ENCODE measurements at regions not wholly inside any gene's neighbourhood (a gene's known extent, or its start where the extent isn't known, plus 50 kb on each side); places are given as distances from the start of the nearest gene placed in this dataset.

DNA sequence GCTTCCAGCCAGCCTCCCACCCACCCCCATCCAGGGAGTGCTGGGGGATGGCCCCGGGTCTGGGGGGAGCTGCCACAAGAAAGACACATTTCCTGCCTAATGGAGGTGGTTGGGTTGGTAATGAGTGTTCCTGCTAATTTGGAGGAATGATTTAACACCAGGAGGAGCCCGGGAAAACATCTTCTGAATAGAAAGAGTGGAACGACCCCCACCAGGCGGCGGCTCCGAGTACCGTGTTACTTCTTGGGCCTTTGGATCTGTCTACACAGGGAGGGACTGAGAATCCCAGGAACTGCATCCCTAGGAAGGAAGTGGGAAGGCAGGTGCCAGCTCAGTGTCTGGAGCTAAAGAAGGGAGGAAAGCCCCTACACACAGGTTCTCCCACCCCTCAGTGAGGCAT is 64.6 kb downstream of the TSPAN17 start:
- DNase-seq: no peak
- Mint-ChIP-seq H3K27ac (no peak overlapping the region), H3K36me3 (ENCODE audit: low read depth) (no peaks in the 10 kb centered on the region), H3K4me3 (no peak overlapping the region), H3K27me3 (peaks cover 17% of the 10 kb centered on the region), H3K9me3 (no peaks in the 10 kb centered on the region), H3K4me1 (no peaks in the 10 kb centered on the region)
- ChIA-PET POLR2A (no interaction called here), CTCF (interaction anchor here (0.6 kb wide), 1 partner anchor 1146 kb away, joined by 5 read pairs; no protein-coding TSS in a partner anchor)

- peaks cover 22% of the 10 kb centered on the region for H3K27me3 Mint-ChIP-seq
- H3K4me3 Mint-ChIP-seq: no peak overlapping the region
- no peaks in the 10 kb centered on the region for H3K4me1 Mint-ChIP-seq
- ChIA-PET CTCF (interaction anchor here (0.6 to 2.3 kb wide), 3 partner anchors 12 to 1147 kb away, joined by 3 to 6 read pairs (median 5); no protein-coding TSS in a partner anchor), POLR2A (no interaction called here)
- no peaks in the 10 kb centered on the region for H3K36me3 Mint-ChIP-seq (ENCODE audit: low read depth)
- H3K9me3 Mint-ChIP-seq: no peaks in the 10 kb centered on the region
- no peak overlapping the region for H3K27ac Mint-ChIP-seq
- no peak for DNase-seq
Observed at GRCh38 chr5:176712546-176713304, 65.4 kb downstream of the TSPAN17 start.

DNA sequence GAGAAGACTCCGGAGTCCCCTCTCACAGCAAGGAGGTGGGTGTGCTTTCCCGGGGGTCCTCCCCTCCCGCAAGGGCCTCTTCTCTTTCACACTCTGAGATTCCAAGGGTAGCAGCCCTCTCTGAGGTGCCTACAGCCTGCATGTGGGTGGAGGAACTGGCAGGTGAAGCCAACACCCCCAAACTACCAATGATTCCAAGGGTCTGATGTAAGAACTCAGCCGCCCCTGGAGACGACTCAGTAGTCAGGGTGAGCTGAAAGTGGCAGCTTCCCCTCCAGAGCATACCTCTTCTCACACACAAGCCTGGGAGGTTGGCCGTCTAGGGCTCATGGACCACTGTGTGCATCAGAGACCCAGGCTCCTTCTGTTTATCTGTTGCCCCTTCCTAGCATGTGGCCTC is 66.1 kb downstream of the TSPAN17 start:
- Mint-ChIP-seq H3K36me3 (ENCODE audit: low read depth) (no peaks in the 10 kb centered on the region), H3K27ac (no peak overlapping the region), H3K4me3 (no peak overlapping the region), H3K9me3 (no peaks in the 10 kb centered on the region), H3K4me1 (no peaks in the 10 kb centered on the region), H3K27me3 (peaks cover 24% of the 10 kb centered on the region)
- no peak for DNase-seq
- ChIA-PET POLR2A (no interaction called here), CTCF (interaction anchor here (1.1 to 2.3 kb wide), 2 partner anchors 11 to 22 kb away, joined by 4 to 6 read pairs; no protein-coding TSS in a partner anchor)

DNA sequence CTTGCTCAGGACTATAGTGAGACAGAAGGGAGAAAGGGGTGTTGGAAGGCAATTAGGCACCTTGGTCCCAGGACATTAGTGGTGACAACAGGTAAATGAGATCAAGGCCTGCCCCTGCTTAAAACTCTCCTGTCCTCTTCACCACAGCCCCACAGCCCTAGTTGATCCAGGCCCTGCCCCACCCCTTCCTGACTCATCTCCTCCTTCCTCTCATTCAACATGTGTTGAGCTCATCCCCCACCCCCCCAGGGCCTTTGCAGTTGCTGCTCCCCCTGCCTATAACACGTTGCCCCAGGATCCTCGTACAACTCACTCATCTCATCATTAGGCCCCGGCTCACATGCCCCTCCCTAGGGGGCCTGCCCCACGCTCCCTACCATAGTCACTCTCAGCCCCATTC is 66.8 kb downstream of the TSPAN17 start:
- POLR2A ChIA-PET: no interaction called here

DNA sequence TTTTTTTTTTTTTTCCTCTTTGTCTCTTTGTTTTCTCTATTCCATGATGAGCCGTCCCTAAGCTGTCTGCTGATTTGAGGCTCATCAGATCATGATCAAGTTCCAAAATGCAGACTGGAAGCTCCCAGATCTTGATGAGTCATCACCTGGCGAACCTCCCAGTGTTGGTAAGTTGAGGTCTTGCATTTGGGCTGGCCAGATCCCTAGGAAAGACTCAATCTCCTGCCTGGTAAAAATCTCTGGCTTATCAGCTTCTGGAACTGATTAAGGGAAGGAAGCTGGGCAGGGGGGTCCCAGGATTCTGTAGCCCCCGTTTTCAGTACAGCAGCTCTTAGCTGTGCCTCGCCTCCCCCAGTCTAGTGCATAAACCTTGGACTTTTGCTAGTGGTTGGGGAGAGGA is 69.0 kb downstream of the TSPAN17 start:
- ChIA-PET POLR2A (no interaction called here), CTCF (interaction anchor here (1.0 to 2.2 kb wide), 2 partner anchors 56 to 154 kb away, joined by 3 to 6 read pairs; no protein-coding TSS in a partner anchor)
- no peaks in the 10 kb centered on the region for H3K4me1 Mint-ChIP-seq
- H3K9me3 Mint-ChIP-seq: no peaks in the 10 kb centered on the region
- peaks cover 36% of the 10 kb centered on the region for H3K27me3 Mint-ChIP-seq
- H3K27ac Mint-ChIP-seq: no peak overlapping the region
- H3K36me3 Mint-ChIP-seq (ENCODE audit: low read depth): no peaks in the 10 kb centered on the region
- DNase-seq: no peak
- no peak overlapping the region for H3K4me3 Mint-ChIP-seq

More for the DNA sequence above, 66.8 kb downstream of the TSPAN17 start:
- no peak for DNase-seq
- no peak overlapping the region for H3K4me3 Mint-ChIP-seq
- H3K27ac Mint-ChIP-seq: no peak overlapping the region
- H3K36me3 Mint-ChIP-seq (ENCODE audit: low read depth): no peaks in the 10 kb centered on the region
- CTCF ChIA-PET: interaction anchor here (1.1 to 2.3 kb wide), 2 partner anchors 11 to 23 kb away, joined by 4 to 6 read pairs; no protein-coding TSS in a partner anchor
- H3K27me3 Mint-ChIP-seq: peaks cover 30% of the 10 kb centered on the region
- no peaks in the 10 kb centered on the region for H3K4me1 Mint-ChIP-seq
- H3K9me3 Mint-ChIP-seq: no peaks in the 10 kb centered on the region

- Mint-ChIP-seq H3K4me3 (no peak overlapping the region), H3K27me3 (peaks cover 35% of the 10 kb centered on the region), H3K36me3 (ENCODE audit: low read depth) (no peaks in the 10 kb centered on the region), H3K9me3 (no peaks in the 10 kb centered on the region), H3K27ac (no peak overlapping the region), H3K4me1 (peaks cover 4% of the 10 kb centered on the region)
- POLR2A ChIA-PET: no interaction called here
- CTCF ChIA-PET: interaction anchor here (1.3 kb wide), 1 partner anchor 11 kb away, joined by 3 read pairs; no protein-coding TSS in a partner anchor
- DNase-seq: no peak
Observed at GRCh38 chr5:176719113-176719739, 71.9 kb downstream of the TSPAN17 start.

- Mint-ChIP-seq H3K36me3 (ENCODE audit: low read depth) (no peaks in the 10 kb centered on the region), H3K4me1 (peaks cover 4% of the 10 kb centered on the region), H3K9me3 (no peaks in the 10 kb centered on the region), H3K4me3 (no peak overlapping the region), H3K27me3 (peaks cover 46% of the 10 kb centered on the region), H3K27ac (no peak overlapping the region)
- ChIA-PET CTCF (no interaction called here), POLR2A (no interaction called here)
- DNase-seq: no peak
Observed at GRCh38 chr5:176721509-176721908, 74.2 kb downstream of the TSPAN17 start.

DNA sequence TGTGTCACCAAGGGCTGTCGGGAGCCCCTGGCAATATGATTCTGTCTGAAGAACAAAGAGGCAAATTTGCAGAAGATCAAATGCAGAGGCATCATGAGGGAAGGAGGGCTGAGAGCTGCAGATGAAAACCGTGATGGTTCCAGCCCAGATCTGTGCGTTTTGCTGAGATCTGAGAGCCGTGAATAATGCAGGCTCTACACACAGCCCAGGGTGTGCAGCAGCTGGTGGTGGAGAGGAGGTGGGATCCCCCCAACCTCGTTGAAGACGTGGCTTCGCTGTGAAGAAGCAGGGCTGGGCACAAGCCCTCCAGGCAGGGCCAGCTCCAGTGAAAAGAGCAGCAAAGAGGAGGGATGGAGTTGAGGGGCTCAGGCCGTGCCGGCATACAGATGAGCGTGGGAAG is 75.5 kb downstream of the TSPAN17 start:
- ChIA-PET POLR2A (no interaction called here), CTCF (interaction anchor here (0.6 kb wide), 1 partner anchor 1286 kb away, joined by 3 read pairs; no protein-coding TSS in a partner anchor)
- H3K36me3 Mint-ChIP-seq (ENCODE audit: low read depth): no peaks in the 10 kb centered on the region
- DNase-seq: no peak
- H3K4me3 Mint-ChIP-seq: no peak overlapping the region
- no peak overlapping the region for H3K27ac Mint-ChIP-seq
- H3K27me3 Mint-ChIP-seq: peaks cover 42% of the 10 kb centered on the region
- H3K4me1 Mint-ChIP-seq: peaks cover 4% of the 10 kb centered on the region
- H3K9me3 Mint-ChIP-seq: no peaks in the 10 kb centered on the region

- no peaks in the 10 kb centered on the region for H3K9me3 Mint-ChIP-seq
- no peak overlapping the region for H3K27ac Mint-ChIP-seq
- H3K4me3 Mint-ChIP-seq: no peak overlapping the region
- DNase-seq: no peak
- ChIA-PET POLR2A (no interaction called here), CTCF (no interaction called here)
- peaks cover 40% of the 10 kb centered on the region for H3K27me3 Mint-ChIP-seq
- peaks cover 4% of the 10 kb centered on the region for H3K4me1 Mint-ChIP-seq
- H3K36me3 Mint-ChIP-seq (ENCODE audit: low read depth): no peaks in the 10 kb centered on the region
Observed at GRCh38 chr5:176723440-176723839, 76.2 kb downstream of the TSPAN17 start.

- CTCF ChIA-PET: interaction anchor here (0.6 to 1.9 kb wide), 2 partner anchors 11 to 401 kb away, joined by 3 to 6 read pairs; no protein-coding TSS in a partner anchor
- no peak overlapping the region for H3K4me3 Mint-ChIP-seq
- H3K27me3 Mint-ChIP-seq: peaks cover 30% of the 10 kb centered on the region
- H3K27ac Mint-ChIP-seq: no peak overlapping the region
- POLR2A ChIA-PET: no interaction called here
- peaks cover 4% of the 10 kb centered on the region for H3K4me1 Mint-ChIP-seq
- no peaks in the 10 kb centered on the region for H3K9me3 Mint-ChIP-seq
- DNase-seq: no peak
- no peaks in the 10 kb centered on the region for H3K36me3 Mint-ChIP-seq (ENCODE audit: low read depth)
Observed at GRCh38 chr5:176724472-176724871, 77.2 kb downstream of the TSPAN17 start.

GRCh38 chr5:176725521-176726280 is 78.4 kb downstream of the TSPAN17 start:
- no peak for DNase-seq
- H3K4me3 Mint-ChIP-seq: no peak overlapping the region
- peaks cover 30% of the 10 kb centered on the region for H3K27me3 Mint-ChIP-seq
- ChIA-PET POLR2A (no interaction called here), CTCF (interaction anchor here (0.7 to 1.9 kb wide), 2 partner anchors 12 to 14 kb away, joined by 3 to 6 read pairs; no protein-coding TSS in a partner anchor)
- H3K4me1 Mint-ChIP-seq: peaks cover 4% of the 10 kb centered on the region
- no peaks in the 10 kb centered on the region for H3K9me3 Mint-ChIP-seq
- H3K27ac Mint-ChIP-seq: no peak overlapping the region
- no peaks in the 10 kb centered on the region for H3K36me3 Mint-ChIP-seq (ENCODE audit: low read depth)

DNA sequence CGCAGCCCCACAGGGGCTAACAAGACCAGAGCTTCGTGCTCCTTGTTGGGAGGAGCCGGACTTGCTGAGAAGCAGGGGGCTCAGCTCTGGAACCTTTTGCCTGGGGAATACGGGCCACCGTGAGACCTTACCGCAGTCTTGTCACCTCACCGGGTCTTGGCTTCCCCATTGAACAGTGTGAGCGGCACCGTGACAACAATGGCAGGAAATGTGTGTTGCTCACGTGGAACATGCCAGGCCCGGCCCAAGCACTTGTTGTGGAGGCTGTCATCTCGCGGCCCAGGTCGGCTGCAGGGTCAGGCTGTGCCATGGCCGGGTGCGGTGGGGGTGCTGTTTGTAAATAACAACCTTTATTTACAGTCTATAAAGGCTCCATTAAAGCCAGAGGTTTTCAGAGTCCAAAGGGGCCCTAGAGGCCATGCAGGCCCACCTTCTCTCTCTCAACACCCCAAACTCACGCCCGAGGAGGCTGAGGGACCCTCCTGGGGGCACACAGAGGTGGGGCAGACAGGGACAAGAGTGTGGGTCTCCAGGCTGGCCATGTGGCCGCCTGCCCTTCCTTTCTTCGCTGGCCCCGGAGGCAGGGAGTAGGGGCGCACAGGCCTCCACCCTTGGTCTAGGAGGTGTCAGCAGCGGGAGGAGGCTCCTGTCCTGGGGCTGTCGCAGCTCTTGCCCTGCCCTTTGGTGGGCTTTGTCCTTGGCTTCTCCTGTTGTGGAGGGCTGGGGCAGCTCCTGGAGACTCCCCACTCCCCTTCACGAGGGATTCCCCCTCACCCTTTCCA is 79.7 kb downstream of the TSPAN17 start:
- H3K9me3 Mint-ChIP-seq: no peaks in the 10 kb centered on the region

More for the DNA sequence above, 79.7 kb downstream of the TSPAN17 start:
- H3K27me3 Mint-ChIP-seq: peaks cover 26% of the 10 kb centered on the region
- no peak overlapping the region for H3K27ac Mint-ChIP-seq
- H3K36me3 Mint-ChIP-seq (ENCODE audit: low read depth): no peaks in the 10 kb centered on the region
- H3K4me3 Mint-ChIP-seq: no peak overlapping the region
- ChIA-PET POLR2A (no interaction called here), CTCF (no interaction called here)
- H3K4me1 Mint-ChIP-seq: peaks cover 4% of the 10 kb centered on the region
- DNase-seq: no peak

Measured in activated CD4-positive, alpha-beta T cell treated with anti-CD3 and anti-CD28 coated beads, Interleukin-2, amount 10 ng/mL, durations not matched to agents 7 days and 5 days (primary cell).